ENCODE measurements at regions not wholly inside any gene's neighbourhood (a gene's known extent, or its start where the extent isn't known, plus 50 kb on each side); places are given as distances from the start of the nearest gene placed in this dataset.
"Not testable (repeated sequence)": the region's sequence is repeated elsewhere in the genome, so short reads cannot be mapped to it uniquely, and the experiment has no call there.

DNA sequence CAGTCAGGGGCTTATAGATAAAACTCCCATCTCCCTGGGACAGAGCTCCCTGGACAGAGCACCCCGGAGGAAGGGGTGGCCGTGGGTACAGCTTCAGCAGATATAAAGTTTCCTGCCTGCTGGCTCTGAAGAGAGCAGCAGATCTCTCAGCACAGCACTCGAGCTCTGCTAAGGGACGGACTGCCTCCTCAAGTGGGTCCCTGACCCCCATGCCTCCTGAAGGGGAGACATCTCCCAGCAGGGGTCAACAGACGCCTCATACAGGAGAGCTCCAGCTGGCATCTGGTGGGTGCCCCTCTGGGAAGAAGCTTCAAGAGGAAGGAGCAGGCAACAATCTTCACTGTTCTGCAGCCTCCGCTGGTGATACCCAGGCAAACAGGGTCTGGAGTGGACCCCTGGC is 142.1 kb downstream of the OXSM start:
- not testable (repeated sequence) for FAIRE-seq

DNA sequence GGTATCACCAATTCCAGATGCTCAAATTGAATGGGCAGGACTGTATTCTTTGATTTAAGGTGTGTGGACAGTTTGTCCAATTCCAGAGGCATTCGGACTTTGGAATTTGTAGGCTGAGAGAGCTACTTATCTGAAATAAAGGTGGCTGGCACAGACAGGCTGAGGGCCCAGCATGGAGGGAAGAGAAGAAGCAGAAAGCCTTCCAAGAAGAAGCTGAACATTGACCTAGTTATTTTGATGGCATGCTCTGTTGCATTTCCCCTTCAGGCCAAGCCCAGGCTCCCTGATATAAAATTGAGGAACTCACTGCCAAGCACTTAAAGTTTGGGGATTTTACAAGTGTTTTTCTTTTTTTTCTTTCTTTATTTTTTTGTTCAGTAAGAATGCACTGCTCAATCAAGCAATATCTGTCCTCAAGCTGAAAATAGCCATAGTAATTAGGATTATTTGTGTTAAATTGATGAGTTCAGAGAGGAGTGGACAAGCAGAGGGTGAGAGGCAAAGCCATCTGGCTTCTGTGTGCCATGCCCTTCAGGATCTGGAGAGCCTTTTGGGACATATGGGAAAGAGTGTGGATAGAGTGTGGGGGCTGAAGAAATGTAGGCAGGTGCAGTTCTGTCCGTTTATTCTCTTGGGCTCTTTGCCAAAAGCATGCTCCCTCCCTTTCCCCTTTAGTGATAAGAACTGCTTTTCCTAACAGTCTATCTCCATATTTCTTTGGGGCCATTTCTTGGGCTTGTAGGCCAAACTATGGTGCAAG is 148.9 kb downstream of the OXSM start:
- no peaks in the 10 kb centered on the region for H3K27me3 ChIP-seq (ENCODE audit: control insufficient read depth in 1 of 2, insufficient read depth in 2 of 2, low read length in 2 of 2)
- no peak overlapping the region for H3K4me2 ChIP-seq (ENCODE audit: low read depth, low read length)
- H3K4me3 ChIP-seq (replicated peaks in 1 of 3; ENCODE audit: insufficient read depth in 1 of 3, low read depth in 2 of 3, low read length in 3 of 3) = no peak overlapping the region
- TF ChIP-seq TMF1 (CRISPR knock-in tag; IDR thresholded peaks at IDR 0.05; ENCODE audit: low read depth) (no peak), NFKB2 (CRISPR knock-in tag; IDR thresholded peaks at IDR 0.05; ENCODE audit: borderline replicate concordance) (no peak), ATAD3A (CRISPR knock-in tag; IDR thresholded peaks at IDR 0.05) (no peak), RBM22 (optimal IDR thresholded peaks at IDR 0.05; ENCODE audit: low read length) (no peak), CBX2 (IDR thresholded peaks at IDR 0.05; ENCODE audit: low read depth, low read length) (no peak), CBX2 (CRISPR knock-in tag; IDR thresholded peaks at IDR 0.05; ENCODE audit: low read depth) (no peak)
- no peaks in the 10 kb centered on the region for H3K79me2 ChIP-seq (ENCODE audit: insufficient read depth, low read length)
- ChIA-PET POLR2A (no interaction called here), CTCF (ENCODE audit: low intra/inter-chr PET ratio, low total read pairs) (no interaction called here)
- H2AFZ ChIP-seq (ENCODE audit: low read length) = no peak overlapping the region
- BruUV-seq (replicated peaks) = no TSS peak
- H3K9me3 ChIP-seq (ENCODE audit: low read length) = no peaks in the 10 kb centered on the region
- FAIRE-seq = no peak
- H4K20me1 ChIP-seq (ENCODE audit: insufficient read depth, low read length) = no peaks in the 10 kb centered on the region
- no peaks in the 10 kb centered on the region for H3K36me3 ChIP-seq (replicated peaks in 1 of 2; ENCODE audit: control insufficient read depth in 1 of 2, insufficient read depth in 2 of 2, low read length in 2 of 2)
- intact Hi-C loops (cut with micrococcal nuclease; ENCODE audit: unreplicated experiment) = no loop called here
- H3K4me1 ChIP-seq (ENCODE audit: insufficient read depth, low read length) = no peaks in the 10 kb centered on the region
- in situ Hi-C loops (cut with HindIII; ENCODE audit: extremely low pct_ligation_motif_present, low pct_unique_long_range_greater_than_20kb) = no loop called here
- H3K27ac ChIP-seq (ENCODE audit: extremely low read length, insufficient read depth, low read length) = no peak overlapping the region
- ATAC-seq = no peak
- no peak for DNase-seq (ENCODE audit: low spot score)
- H3K9ac ChIP-seq (ENCODE audit: insufficient read depth, low read depth, low read length) = no peak overlapping the region
- 7% methylated on average over 2 of the region's 2 CpGs for WGBS (ENCODE audit: low lambda C conversion rate)

More for the DNA sequence above, 142.1 kb downstream of the OXSM start:
- POLR2A ChIA-PET; BruUV-seq (replicated peaks); H3K4me1 ChIP-seq (ENCODE audit: insufficient read depth, low read length); H4K20me1 ChIP-seq (ENCODE audit: insufficient read depth, low read length); H3K79me2 ChIP-seq (ENCODE audit: insufficient read depth, low read length); H3K9ac ChIP-seq (ENCODE audit: insufficient read depth, low read depth, low read length); ATAC-seq; H2AFZ ChIP-seq (ENCODE audit: low read length); H3K36me3 ChIP-seq (replicated peaks in 1 of 2; ENCODE audit: control insufficient read depth in 1 of 2, insufficient read depth in 2 of 2, low read length in 2 of 2); H3K9me3 ChIP-seq (ENCODE audit: low read length); intact Hi-C loops (cut with micrococcal nuclease; ENCODE audit: unreplicated experiment); H3K4me3 ChIP-seq (replicated peaks in 1 of 3; ENCODE audit: insufficient read depth in 1 of 3, low read depth in 2 of 3, low read length in 3 of 3); in situ Hi-C loops (cut with HindIII; ENCODE audit: extremely low pct_ligation_motif_present, low pct_unique_long_range_greater_than_20kb); H3K27me3 ChIP-seq (ENCODE audit: control insufficient read depth in 1 of 2, insufficient read depth in 2 of 2, low read length in 2 of 2); DNase-seq (ENCODE audit: low spot score); H3K27ac ChIP-seq (ENCODE audit: extremely low read length, insufficient read depth, low read length); CTCF ChIA-PET (ENCODE audit: low intra/inter-chr PET ratio, low total read pairs); H3K4me2 ChIP-seq (ENCODE audit: low read depth, low read length): not testable (repeated sequence)
- 75% methylated on average over 1 of the region's 6 CpGs for WGBS (ENCODE audit: low lambda C conversion rate)

All from HepG2 (cell line).